HCT116 (cell line): ENCODE measurements at regions not wholly inside any gene's neighbourhood (a gene's known extent, or its start where the extent isn't known, plus 50 kb on each side); places are given as distances from the start of the nearest gene placed in this dataset.

Experiments
- ATAC-seq: fragments of 200-7000 bp; cut with Tn5 transposase; 2 replicates; pipeline ENCODE4 v1.9.1; 2020; ENCODE audit warnings: mild to moderate bottlenecking, moderate library complexity
- BruUV-seq: library from RNA; stranded (reverse); fragments of 400-500 nt; replicated peaks from 2 replicates; lab custom pipeline; 2021; lab: Mats Ljungman, UMichigan
- CTCF ChIA-PET: fragments of 300-600 bp; sonication (Branson Sonifier 250); formaldehyde crosslinking; loops from one replicate; lab custom pipeline; 2021; ENCODE audit warnings: antibody characterized with exemption; lab: Charles Lee
- POLR2A ChIA-PET: fragments of 300-600, 350-600 bp; sonication (Branson Sonifier 250); formaldehyde crosslinking; loops from one replicate; lab custom pipeline; 2021; ENCODE audit warnings: antibody characterized with exemption; lab: Charles Lee
- RAD21 ChIA-PET, 2 experiments: fragments of 300-600 bp; sonication (Branson Sonifier 250); formaldehyde crosslinking; loops; one replicate each; lab custom pipeline; 2023; ENCODE audit warnings: low total read pairs in 2 of 2; ENCODE audit not compliant: uncharacterized antibody in 2 of 2, unreplicated experiment in 2 of 2, low non-redundant PET in 1 of 2; lab: Charles Lee
- DNase-seq: peaks from one replicate; pipeline ENCODE4 v3.0.0-alpha.2; 2010; ENCODE audit warnings: low read depth, low spot score
- H2AFZ ChIP-seq: fragments of 200-600 bp; shearing (Covaris generic), sonication (generic); 2 replicates; pipeline ENCODE4 v1.6.1; 2017; ENCODE audit warnings: low read depth, mixed run types, mixed read lengths, antibody characterized with exemption, low read length; ENCODE audit not compliant: poor library complexity, severe bottlenecking
- H3K27ac ChIP-seq: 2 replicates; pipeline ENCODE4 v1.5.1; 2012; ENCODE audit warnings: low read depth, low read length
- H3K27me3 ChIP-seq: fragments of 200-600 bp; sonication (generic); 2 replicates; pipeline ENCODE4 v1.6.1; 2016; ENCODE audit warnings: mixed run types, low read length, mixed read lengths; ENCODE audit not compliant: insufficient read depth
- H3K36me3 ChIP-seq, 2 experiments: fragments of 200-500 bp in 1 of 2; fragments of 200-600 bp in 1 of 2; sonication (Bioruptor generic) in 1 of 2; sonication (generic) in 1 of 2; 2 replicates each; pipeline versions ENCODE4 v1.5.1 to v1.6.1; 2014 to 2016; ENCODE audit warnings: low read length in 2 of 2, inconsistent platforms in 1 of 2, mixed read lengths in 1 of 2, mixed run types in 1 of 2; ENCODE audit not compliant: insufficient read depth in 2 of 2, control insufficient read depth in 1 of 2
- H3K4me1 ChIP-seq, 2 experiments: fragments of 200-600 bp in 1 of 2; sonication (generic) in 1 of 2; 2 replicates each; pipeline versions ENCODE4 v1.5.1 to v1.6.1; 2012 to 2017; ENCODE audit warnings: low read length in 2 of 2, inconsistent platforms in 1 of 2, mild to moderate bottlenecking in 1 of 2, mixed read lengths in 1 of 2, mixed run types in 1 of 2, moderate library complexity in 1 of 2; ENCODE audit not compliant: insufficient read depth in 2 of 2, control insufficient read depth in 1 of 2
- H3K4me2 ChIP-seq: fragments of 200-600 bp; sonication (generic); 2 replicates; pipeline ENCODE4 v1.6.1; 2017; ENCODE audit warnings: mixed run types, low read length, mixed read lengths
- H3K4me3 ChIP-seq, 2 experiments: fragments of 200-600 bp in 1 of 2; sonication (generic) in 1 of 2; replicated peaks in 1 of 2; 2 replicates each; pipeline ENCODE4 v1.5.1; 2011 to 2016; ENCODE audit warnings: low read length in 2 of 2, control low read depth in 1 of 2, low read depth in 1 of 2, mild to moderate bottlenecking in 1 of 2, mixed read lengths in 1 of 2, mixed run types in 1 of 2
- H3K79me2 ChIP-seq: fragments of 200-600 bp; sonication (generic); 2 replicates; pipeline ENCODE4 v1.6.1; 2017; ENCODE audit warnings: mild to moderate bottlenecking, mixed run types, low read length, moderate library complexity, mixed read lengths; ENCODE audit not compliant: insufficient read depth
- H3K9ac ChIP-seq: fragments of 200-600 bp; sonication (generic); 2 replicates; pipeline ENCODE4 v1.6.1; 2016; ENCODE audit warnings: low read length, mixed read lengths
- H3K9me2 ChIP-seq: fragments of 200-600 bp; sonication (generic), shearing (Covaris generic); 2 replicates; pipeline ENCODE4 v1.6.1; 2017; ENCODE audit warnings: mixed run types, mild to moderate bottlenecking, moderate library complexity; ENCODE audit not compliant: insufficient read depth
- H3K9me3 ChIP-seq, 2 experiments: fragments of 200-500 bp in 1 of 2; fragments of 200-600 bp in 1 of 2; sonication (Bioruptor generic) in 1 of 2; sonication (generic) in 1 of 2; 2 replicates each; pipeline ENCODE4 v1.6.1; 2014 to 2017; ENCODE audit warnings: low read length in 2 of 2, mixed read lengths in 2 of 2, inconsistent platforms in 1 of 2, low read depth in 1 of 2, mild to moderate bottlenecking in 1 of 2, mixed run types in 1 of 2, moderate library complexity in 1 of 2; ENCODE audit not compliant: control insufficient read depth in 1 of 2, insufficient read depth in 1 of 2
- H4K20me1 ChIP-seq: fragments of 200-600 bp; sonication (generic), shearing (Covaris generic); 2 replicates; pipeline ENCODE4 v1.6.1; 2017; ENCODE audit warnings: mixed run types, mild to moderate bottlenecking, moderate library complexity; ENCODE audit not compliant: insufficient read depth
- CEBPB ChIP-seq: IDR thresholded peaks from 2 replicates; pipeline ENCODE4 v1.6.1; 2012; ENCODE audit warnings: low read depth
- EGR1 ChIP-seq: IDR thresholded peaks from 2 replicates; pipeline ENCODE4 v1.6.1; 2012; ENCODE audit warnings: low read depth
- EZH2 ChIP-seq: fragments of 200-600 bp; sonication (generic); IDR thresholded peaks from 2 replicates; pipeline ENCODE4 v1.6.1; 2017; ENCODE audit warnings: antibody characterized with exemption, mixed run types
- EZH2phosphoT487 ChIP-seq: fragments of 200-600 bp; IDR thresholded peaks from 2 replicates; pipeline ENCODE4 v1.6.1; 2018; ENCODE audit warnings: antibody characterized with exemption, borderline replicate concordance
- POLR2A ChIP-seq: IDR thresholded peaks from 2 replicates; pipeline ENCODE4 v1.7.0; 2011; ENCODE audit warnings: borderline replicate concordance; ENCODE audit not compliant: insufficient read depth, insufficient read length; ENCODE audit errors: extremely low read depth
- POLR2AphosphoS5 ChIP-seq: IDR thresholded peaks from 2 replicates; pipeline ENCODE4 v1.6.1; 2011; ENCODE audit warnings: mild to moderate bottlenecking, low read depth, low read length, moderate library complexity
- SIN3A ChIP-seq: IDR thresholded peaks from 2 replicates; pipeline ENCODE4 v1.6.1; 2012; ENCODE audit warnings: low read depth
- SP1 ChIP-seq: IDR thresholded peaks from 2 replicates; pipeline ENCODE4 v1.6.1; 2012; ENCODE audit warnings: low read depth
- SRF ChIP-seq: IDR thresholded peaks from 2 replicates; pipeline ENCODE4 v1.6.1; 2012; ENCODE audit warnings: low read depth
- ZFX ChIP-seq: fragments of 450-650 bp; IDR thresholded peaks from 2 replicates; pipeline ENCODE4 v1.6.1; 2017
- ZNF274 ChIP-seq: fragments of 200-500 bp; sonication (Bioruptor generic); IDR thresholded peaks from 2 replicates; pipeline ENCODE4 v1.6.1; 2014; ENCODE audit warnings: mild to moderate bottlenecking, low read depth, low read length, inconsistent platforms
- intact Hi-C: fragments of 100-400 bp; cut with micrococcal nuclease; formaldehyde crosslinking; loops from 2 replicates; pipeline ENCODE4 v1.10.0; 2022
- TF ChIP-seq, protein P1 (sequence below): IDR thresholded peaks from 2 replicates; pipeline ENCODE4 v1.6.1; 2012; ENCODE audit warnings: low read depth
- TF ChIP-seq, protein P2 (sequence below): IDR thresholded peaks from 2 replicates; pipeline ENCODE4 v1.6.1; 2012

DNA sequence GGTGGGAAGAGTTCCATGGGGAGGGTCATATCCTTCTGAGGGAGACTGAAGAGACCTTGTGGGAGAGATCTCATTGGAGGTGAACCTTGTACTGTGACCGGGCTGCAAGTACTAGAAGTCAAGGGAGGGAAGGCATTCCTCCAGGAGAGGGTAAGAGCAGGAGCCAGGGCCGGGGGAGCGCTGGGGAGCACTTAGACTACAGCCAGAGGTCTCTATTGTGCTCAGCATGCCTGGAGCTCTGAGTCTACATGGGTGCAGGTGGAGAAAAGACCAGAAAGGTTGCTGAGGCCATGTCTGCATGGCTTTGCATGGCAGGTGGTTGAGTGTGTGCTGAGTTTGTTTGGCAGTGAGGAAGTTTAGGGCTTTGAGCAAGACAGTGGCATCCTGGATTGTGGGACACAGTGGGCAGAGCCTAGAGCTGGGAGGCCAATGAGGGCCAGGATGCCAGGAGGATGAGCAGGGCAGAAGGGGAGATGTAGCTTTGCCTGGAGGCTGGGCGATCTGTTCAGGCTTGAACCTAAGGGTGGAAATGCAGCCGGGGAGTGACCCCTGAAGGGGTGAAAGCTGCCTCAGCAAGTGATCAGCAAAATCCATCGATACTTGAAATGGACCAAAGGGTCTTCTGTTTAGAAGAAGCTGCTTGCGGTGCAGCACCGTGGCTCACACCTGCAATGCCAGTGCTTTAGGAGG is 317.4 kb upstream of the TNRC6C start:
- no TSS peak for BruUV-seq
- no peaks in the 10 kb centered on the region for H3K9me2 ChIP-seq
- H3K27me3 ChIP-seq: peaks cover 62% of the 10 kb centered on the region; the same call in 1 of the 2 replicates
- ATAC-seq (no peak), DNase-seq (no peak)
- no peak overlapping the region for H3K4me2 ChIP-seq
- TF ChIP-seq POLR2A: no peak
- no peak for TF ChIP-seq SRF
- TF ChIP-seq SIN3A: no peak
- TF ChIP-seq EZH2: no peak
- no peak for TF ChIP-seq POLR2AphosphoS5
- no peaks in the 10 kb centered on the region for H3K79me2 ChIP-seq
- H2AFZ ChIP-seq: no peak overlapping the region
- no peaks in the 10 kb centered on the region for H3K36me3 ChIP-seq
- ChIA-PET POLR2A (no interaction called here), CTCF (no interaction called here), RAD21 (interaction anchor here in 1 of 2 experiments (0.5 kb wide), 1 partner anchor 144 kb away, joined by 3 read pairs; no protein-coding TSS in a partner anchor)
- H3K9ac ChIP-seq: no peak overlapping the region
- intact Hi-C loops: no loop called here
- H3K4me3 ChIP-seq: no peak overlapping the region
- H3K27ac ChIP-seq: no peak overlapping the region
- no peaks in the 10 kb centered on the region for H3K4me1 ChIP-seq
- no peaks in the 10 kb centered on the region for H4K20me1 ChIP-seq
- H3K9me3 ChIP-seq: no peaks in the 10 kb centered on the region

DNA sequence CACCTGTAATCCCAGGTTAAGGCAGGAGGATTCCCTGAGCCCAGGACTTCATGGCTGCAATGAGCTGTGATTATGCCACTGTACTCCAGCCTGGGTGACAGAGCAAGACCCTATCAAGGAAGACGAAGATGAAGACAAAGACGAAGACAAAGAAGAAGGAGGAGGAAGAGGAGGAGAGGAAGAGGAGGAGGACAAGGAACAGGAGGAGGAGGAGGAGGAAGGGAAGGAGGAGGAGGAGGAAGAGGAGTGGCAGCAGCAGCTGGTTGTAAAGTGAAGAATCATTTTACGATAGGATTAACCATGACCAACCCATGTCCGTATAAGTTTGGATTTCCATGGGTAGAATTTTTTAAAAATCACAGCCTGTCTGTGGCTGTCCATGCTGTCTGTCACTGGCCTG is 316.8 kb upstream of the TNRC6C start:
- Histone ChIP-seq H3K9me3 (no peaks in the 10 kb centered on the region), H3K4me3 (no peak overlapping the region), H3K4me1 (no peaks in the 10 kb centered on the region), H3K4me2 (no peak overlapping the region), H2AFZ (no peak overlapping the region), H3K27me3 (peaks cover 62% of the 10 kb centered on the region; the same call in 1 of the 2 replicates), H3K9ac (no peak overlapping the region), H4K20me1 (no peaks in the 10 kb centered on the region), H3K36me3 (no peaks in the 10 kb centered on the region), H3K27ac (no peak overlapping the region), H3K9me2 (no peaks in the 10 kb centered on the region), H3K79me2 (no peaks in the 10 kb centered on the region)
- intact Hi-C loops: no loop called here
- RAD21 ChIA-PET: interaction anchor here in 1 of 2 experiments (0.5 kb wide), 1 partner anchor 144 kb away, joined by 3 read pairs; no protein-coding TSS in a partner anchor
- BruUV-seq: no TSS peak
- ATAC-seq: no peak
- no peak for DNase-seq
- TF ChIP-seq SP1: no peak
- TF ChIP-seq EGR1: no peak
- TF ChIP-seq, protein P1, sequence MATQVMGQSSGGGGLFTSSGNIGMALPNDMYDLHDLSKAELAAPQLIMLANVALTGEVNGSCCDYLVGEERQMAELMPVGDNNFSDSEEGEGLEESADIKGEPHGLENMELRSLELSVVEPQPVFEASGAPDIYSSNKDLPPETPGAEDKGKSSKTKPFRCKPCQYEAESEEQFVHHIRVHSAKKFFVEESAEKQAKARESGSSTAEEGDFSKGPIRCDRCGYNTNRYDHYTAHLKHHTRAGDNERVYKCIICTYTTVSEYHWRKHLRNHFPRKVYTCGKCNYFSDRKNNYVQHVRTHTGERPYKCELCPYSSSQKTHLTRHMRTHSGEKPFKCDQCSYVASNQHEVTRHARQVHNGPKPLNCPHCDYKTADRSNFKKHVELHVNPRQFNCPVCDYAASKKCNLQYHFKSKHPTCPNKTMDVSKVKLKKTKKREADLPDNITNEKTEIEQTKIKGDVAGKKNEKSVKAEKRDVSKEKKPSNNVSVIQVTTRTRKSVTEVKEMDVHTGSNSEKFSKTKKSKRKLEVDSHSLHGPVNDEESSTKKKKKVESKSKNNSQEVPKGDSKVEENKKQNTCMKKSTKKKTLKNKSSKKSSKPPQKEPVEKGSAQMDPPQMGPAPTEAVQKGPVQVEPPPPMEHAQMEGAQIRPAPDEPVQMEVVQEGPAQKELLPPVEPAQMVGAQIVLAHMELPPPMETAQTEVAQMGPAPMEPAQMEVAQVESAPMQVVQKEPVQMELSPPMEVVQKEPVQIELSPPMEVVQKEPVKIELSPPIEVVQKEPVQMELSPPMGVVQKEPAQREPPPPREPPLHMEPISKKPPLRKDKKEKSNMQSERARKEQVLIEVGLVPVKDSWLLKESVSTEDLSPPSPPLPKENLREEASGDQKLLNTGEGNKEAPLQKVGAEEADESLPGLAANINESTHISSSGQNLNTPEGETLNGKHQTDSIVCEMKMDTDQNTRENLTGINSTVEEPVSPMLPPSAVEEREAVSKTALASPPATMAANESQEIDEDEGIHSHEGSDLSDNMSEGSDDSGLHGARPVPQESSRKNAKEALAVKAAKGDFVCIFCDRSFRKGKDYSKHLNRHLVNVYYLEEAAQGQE: no peak
- TF ChIP-seq POLR2A: no peak
- no peak for TF ChIP-seq SIN3A
- TF ChIP-seq, protein P2, sequence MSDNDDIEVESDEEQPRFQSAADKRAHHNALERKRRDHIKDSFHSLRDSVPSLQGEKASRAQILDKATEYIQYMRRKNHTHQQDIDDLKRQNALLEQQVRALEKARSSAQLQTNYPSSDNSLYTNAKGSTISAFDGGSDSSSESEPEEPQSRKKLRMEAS: no peak
- TF ChIP-seq CEBPB: no peak
- no peak for TF ChIP-seq ZNF274
- TF ChIP-seq EZH2phosphoT487: no peak
- no peak for TF ChIP-seq SRF
- TF ChIP-seq ZFX: no peak
- CTCF ChIA-PET: no interaction called here
- POLR2A ChIA-PET: no interaction called here
